HG03571 (cell line): ENCODE measurements at regions not wholly inside any gene's neighbourhood (a gene's known extent, or its start where the extent isn't known, plus 50 kb on each side); places are given as distances from the start of the nearest gene placed in this dataset.

ENCODE experiments used
- ATAC-seq: cut with Tn5 transposase; IDR thresholded peaks from one replicate; pipeline ENCODE4 v1.9.1; 2021; ENCODE audit not compliant: unreplicated experiment

DNA sequence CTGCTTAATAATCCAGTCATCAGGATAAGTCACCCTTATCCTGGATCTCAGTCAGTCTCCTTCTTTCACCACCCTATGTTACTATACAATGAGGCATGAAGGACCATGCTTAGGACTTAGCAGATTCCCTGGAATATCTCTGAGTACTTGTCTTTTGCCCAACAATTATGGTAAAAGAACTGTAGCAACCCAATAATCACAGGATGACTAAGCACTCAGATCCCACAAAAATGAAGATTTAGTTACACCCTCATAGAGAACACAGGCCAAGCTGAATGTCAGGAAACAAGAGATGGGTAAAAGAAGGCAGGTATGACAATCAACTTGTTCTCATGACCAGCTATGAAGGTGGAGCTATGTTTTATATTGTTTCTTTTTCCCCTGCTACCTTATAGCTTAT lies 91.4 kb downstream of the EDN1 start:
- ATAC-seq, result no peak

DNA sequence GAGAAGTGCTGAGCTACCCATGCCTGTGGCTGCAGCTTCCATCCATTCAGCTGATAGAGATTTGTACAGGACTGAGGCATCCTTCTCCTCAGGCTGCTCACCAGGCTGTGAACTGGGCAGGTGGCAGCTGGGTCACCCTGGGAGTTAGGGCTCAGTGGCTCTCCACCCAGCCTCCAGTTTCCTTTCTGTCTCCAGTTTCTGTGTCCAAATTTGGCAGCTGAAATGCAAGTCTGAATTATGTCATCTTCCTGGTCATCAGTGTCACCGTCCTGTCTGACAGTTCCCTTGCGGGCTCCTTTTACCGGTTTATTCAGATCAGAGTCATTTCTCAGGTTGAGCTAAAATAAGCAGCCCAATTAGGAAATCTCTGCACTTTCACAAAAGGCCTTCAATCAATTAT lies 93.3 kb downstream of the EDN1 start:
- ATAC-seq, result peak; percentile 80

DNA sequence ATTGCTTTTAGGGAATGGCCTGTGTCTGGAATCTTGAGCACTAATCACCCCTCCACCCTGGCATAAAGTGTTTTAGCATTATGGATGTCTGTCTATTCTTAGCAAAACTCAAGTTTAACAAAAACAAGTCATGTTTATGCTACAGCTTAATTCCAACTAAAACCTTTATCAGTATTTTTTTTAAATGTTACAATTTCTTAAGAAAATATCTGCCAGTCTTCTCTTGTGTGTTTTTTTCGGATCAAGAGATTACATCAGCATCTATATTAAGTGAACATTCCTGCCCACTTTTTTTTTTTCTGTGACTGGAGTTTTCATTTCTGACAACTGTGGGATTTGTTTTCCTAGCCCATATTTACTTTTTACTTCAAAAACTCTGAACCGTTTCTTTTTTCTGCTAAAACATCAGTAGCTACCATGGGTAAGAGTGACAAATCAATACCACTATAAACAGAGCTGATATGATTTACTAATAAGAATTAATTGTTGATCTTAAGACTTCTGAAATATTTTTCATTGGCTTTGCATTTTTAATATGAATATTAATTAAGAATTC lies 94.3 kb downstream of the EDN1 start:
- no peak for ATAC-seq

DNA sequence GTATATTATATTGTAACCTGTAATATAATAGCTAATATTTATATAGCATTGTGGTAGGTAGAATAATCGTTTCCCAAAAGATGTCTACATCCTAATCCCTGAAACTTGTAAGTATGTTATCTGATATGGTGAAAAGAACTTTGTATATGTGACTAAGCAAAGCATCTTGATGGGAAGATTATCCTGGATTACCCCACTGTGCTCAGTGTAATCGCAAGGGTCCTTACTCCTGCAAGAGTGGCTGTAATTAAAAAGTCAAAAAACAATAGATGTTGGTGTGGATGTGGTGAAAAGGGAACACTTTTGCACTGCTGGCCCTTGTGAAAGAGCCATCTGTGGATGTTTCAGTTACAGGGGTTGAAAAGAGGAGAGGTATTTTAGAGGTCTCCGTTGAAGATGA lies 95.2 kb downstream of the EDN1 start:
- no peak for ATAC-seq

DNA sequence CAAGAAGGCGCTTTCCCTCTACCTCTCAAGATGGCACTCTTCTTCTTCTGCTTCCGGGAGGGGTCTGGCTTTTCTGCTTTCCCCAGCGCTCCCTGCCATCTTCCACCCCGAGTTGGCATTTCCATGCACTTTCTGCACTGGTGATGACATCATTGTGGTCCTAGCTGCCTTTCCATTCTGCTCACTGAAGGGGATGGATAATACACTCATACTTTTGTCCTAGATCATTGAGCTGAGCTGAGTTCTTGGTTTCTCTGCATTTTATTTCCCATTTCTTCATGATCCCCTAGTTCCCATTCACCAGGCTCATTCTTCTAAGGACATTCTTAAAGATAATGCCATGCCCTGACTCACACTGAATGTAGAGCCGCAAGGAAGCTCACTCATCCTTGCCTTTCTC lies 96.7 kb downstream of the EDN1 start:
- ATAC-seq, result no peak

DNA sequence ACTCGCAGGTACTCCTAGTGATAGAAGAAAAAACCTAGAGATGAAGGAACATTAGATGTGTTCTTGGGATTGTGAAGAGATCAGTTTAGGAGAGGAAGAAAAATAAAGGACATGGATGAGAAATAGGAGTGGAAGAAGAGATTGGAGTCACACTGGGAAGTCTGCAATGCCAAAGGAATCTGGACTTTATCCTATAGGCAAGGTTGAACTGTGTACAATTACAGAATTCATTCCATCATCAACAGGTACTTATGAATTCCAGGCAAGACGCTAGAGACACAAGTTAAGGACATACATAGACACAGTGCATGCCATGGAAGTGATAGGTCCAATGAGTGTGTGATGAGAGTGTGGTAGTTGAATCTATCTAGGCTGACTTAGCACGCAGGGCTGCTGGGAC lies 101.3 kb downstream of the EDN1 start:
- no peak for ATAC-seq

DNA sequence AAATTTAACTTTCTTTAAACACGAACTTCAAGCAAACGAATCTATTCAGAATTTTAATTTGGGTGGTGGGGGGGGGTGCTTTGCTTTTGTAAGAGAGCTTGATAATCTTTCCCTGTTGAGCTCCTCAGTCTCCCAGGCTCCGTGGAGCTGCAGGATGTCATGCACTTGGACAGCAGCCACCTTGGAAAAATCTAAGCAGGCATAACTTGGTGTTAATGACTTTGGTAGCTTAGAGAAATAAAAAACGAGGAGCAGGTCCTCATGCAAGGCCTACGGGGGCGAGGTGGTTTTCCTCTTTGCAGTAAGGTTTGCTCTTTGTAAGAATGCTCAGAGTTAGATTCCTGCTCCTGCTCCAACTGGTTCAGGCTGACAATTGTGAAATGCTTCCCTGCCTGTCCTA lies 102.3 kb downstream of the EDN1 start:
- no peak for ATAC-seq

DNA sequence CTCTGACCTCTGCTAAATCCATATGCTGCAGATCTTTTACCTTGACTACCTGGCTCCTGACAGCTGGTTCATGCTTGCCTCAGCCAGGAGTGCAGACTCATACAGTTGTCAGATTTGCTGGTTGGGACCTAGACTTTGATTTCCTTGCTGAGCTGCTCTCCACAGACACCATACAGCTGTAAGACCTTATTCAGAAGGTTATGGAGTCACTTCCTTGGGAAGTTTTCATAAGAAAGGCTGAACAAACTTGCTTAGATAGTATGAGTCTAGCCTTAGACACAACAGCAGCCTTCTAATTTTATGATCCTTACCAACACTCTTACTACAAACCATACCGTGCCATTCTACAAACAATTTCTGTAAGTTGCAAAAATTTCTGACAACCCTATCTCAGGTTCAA lies 102.9 kb downstream of the EDN1 start:
- ATAC-seq, result no peak

DNA sequence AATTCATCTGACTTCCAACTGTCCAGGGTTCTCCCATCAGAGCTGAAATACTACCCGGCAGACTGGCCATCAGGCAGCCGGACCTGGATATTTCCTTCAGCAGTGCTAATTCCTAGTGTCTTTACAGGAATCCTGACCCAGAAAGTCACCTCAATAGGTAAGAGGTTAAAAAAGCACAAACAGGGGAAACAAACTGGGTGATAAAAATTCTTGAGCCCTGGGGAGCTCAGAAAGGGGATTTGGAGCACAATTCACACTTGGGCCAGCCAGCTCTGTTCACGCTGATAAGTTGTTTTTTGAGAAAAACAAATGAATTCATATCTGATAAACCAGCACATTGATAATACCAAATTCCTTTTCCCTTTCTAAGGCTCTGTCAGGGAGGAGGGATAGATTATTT lies 104.0 kb downstream of the EDN1 start:
- ATAC-seq, result no peak

DNA sequence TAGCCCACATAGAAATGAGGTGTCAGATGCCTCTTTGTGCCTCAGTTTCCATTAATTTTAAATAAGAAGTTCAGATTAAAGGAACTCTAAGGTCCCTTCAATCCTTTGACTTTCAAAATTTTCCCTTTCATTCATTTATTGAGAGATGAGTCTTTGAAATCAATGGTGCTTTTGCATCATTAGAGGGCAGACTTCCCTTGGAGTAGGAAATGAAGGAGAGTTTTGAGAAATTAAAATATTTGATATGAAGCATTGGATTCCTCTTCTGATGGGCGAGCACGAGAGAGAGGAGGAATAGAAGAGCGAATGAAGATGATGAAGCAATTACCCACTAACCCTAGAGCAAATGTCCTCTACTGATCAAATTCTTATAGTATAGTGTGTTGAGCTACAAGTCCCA lies 105.7 kb downstream of the EDN1 start:
- no peak for ATAC-seq

DNA sequence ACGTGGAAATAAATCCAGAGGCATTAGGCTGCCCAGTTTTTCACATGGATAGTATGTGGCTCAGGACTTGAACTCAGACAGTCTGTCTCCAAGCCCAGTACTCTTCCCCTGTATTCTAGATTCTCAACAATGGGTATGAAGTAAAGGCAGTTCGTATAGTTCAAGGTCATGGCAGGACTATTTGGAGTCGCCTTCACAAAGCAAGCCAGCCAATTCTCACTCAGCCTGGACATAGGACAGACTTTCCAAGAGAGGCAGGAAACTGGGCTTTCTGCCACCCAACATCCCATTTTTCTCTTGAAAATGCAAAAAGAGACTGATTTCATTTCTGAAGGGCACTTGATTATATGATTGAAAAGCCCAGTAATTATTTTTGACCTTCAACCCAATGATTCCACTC lies 111.0 kb downstream of the EDN1 start:
- ATAC-seq, result no peak

DNA sequence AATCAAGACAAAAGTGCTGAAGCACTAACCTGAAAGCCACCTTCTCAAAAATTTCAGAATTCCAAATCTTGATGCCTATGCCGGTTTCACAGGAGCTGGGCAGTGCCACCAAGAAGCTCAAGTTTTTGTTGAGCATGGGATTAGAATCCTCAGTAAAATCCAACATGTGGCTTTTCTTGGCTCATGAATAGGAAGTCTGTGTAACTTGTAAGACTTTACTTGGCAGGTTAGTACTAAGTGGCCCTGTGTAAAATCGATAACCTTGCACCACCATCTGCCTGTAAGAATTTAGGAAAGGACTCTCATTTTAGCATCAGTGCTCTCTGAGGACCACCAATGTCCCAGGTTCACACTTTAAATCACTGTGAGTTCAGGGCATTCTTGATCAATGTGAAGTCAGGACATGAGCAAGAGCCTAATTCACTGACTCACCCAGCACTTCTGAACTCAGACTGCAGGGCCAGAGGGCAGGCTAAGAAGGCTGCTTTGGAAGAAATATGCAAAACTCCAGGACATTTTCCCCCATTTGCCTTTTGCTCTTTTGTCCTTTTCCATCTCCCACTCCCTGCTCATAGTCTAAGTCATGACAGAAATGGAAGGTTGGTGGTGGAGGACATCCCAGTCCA lies 113.2 kb downstream of the EDN1 start:
- ATAC-seq, result no peak

DNA sequence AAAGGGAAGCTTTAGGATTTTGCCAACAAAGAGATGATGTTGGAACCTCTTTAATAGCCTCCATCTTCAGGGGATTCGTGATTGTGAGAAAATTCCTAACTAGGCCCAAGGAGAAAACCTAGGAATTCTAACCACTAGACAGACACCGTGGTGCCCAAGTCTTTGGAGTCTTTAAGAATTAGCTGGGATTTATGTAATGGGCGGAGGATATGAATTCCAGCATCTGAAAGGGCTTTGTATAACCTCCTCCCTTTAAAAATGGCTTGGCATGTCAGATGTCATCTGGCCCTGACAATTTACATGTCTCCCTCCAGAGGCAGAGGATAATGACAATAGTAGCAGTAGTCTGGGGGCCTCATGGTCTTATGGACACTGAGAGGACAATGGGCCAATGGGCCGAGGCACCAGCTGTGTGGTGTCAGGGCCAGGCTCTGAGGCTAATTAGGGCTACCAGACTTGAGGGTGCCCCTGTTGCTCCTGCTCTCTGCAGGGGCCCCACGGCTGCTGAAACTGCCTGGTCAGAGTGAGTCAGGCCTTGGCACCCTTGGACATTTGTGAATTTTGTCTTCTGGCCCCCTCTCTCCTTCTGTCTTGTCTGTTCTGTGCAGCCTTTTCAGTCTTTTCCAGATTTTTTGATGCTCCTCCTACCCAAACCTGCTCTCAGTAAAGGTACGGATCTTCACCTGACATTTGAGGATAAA lies 113.9 kb downstream of the EDN1 start:
- ATAC-seq, result no peak

DNA sequence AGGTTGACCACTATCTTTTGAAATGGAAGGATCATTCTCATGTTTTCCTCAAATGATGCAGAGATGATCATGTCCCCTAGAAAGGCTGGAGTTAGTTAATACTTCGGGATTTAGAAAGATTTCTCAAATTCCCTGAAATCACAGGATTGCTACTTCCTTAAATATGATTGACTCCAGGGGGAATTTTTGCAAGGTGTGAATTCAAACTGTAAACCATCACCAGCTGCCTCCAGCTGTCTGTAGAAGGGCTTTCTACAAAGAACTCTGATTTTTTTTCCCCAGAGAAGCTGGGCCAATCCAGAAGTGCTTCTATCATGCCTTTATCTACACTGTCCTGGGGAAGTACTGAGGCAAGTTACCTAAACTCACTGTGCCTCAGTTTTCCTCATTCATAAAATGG lies 114.5 kb downstream of the EDN1 start:
- no peak for ATAC-seq

DNA sequence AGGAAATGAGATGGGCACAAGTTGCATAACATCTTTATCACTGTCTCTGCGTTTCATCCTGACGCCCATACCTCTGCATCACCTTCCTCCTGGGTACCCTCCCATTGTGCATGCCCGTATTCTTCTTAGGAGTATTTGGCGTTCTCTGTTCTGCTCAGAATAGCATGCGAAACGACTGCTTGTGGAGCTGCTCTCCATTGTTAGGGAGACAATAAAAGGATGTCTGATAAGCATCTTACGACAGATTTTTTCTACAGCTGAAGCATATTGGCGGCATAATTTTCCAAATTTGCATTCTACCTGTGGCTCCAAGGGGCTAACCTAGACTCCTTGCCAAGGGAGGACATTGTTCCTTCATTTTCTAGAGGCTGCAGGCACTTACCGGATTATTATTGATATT lies 118.6 kb downstream of the EDN1 start:
- ATAC-seq, result no peak

DNA sequence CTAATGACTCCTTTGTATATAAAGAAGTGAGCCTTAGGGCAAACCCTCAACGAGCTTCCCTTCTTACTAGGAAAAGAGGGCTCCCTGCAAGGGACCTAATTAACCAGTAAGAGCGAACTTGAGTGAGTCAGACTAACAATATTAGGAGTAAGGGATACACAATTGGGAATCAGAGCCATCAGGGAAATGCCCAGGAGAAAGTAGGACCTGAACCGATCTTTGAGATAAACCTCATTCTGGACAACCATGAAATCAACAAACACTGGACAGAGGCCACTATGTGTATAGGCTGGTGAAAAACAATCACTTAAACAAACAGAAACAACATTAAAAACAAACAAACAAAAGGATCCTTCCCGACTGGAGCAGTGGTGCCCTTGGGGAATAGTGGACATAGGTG lies 120.8 kb downstream of the EDN1 start:
- ATAC-seq, result no peak

DNA sequence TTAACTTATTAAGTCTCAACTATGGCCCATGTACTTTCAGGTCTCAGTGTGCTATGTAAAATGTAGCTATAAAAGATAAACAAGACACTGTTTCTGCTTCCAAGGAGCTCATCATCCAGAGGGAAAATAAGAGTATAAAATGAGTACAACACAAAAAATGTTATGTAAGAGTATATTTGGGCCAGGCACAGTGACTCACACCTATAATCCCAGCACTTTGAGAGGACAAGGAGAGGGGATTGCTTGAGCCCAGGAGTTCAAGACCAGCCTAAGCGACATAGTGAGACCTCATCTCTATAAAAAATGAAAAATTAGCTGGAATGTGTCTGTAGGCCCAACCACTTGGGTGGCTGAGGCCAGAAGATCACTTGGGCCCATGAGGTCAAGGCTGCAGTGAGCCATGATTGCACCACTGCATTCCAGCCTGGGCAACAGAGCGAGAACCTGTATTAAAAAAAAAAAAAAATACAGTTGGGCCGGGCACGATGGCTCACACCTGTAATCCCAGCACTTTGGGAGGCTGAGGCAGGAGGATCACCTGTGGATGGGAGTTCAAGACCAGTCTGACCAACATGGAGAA lies 124.0 kb downstream of the EDN1 start:
- ATAC-seq, result no peak

DNA sequence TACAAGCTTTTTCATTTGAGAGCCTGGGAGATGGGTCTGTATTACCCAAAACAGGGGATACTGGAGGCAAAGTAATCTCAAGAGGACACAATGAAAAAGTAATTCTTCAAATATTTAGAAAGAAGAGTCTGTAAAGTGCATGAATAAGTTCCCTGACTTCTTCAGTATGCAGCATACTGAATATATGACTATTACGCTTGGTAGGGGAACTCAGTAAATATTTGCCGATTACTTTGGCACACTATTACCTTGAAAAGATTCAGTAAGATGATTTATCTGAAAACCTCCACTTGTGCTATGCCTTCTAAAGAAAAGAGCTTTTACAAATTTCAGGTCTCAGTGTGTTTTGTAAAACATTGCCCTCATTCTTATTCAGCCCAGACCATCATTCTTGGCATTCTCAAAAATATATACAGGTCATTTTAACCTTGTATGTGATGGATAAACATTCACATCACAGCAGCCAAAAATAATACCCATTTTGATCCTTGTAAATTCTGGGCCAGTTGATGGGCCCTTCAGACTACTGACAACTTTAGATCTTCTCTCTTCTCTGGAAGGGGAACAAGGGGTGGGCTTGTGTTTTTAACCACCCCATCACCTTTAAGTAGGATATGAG lies 125.9 kb downstream of the EDN1 start:
- ATAC-seq, result no peak

DNA sequence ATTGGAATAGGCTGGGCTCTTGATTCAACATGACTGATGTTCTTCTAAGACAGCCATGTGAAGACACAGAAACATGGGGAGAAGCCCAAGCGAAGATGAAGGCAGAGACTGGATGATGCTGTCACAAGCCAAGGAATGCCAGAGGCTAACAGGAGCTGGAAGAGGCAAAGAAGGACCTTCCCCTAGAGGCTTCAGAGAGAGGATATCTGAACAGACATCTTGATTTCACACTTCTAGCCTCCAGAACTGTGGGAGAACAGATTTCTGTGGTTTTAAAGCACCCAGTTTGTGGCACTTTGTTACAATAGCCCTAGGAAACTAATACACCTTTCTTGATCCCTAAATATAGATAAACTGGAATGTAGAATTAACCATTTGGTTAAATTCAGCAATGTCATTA lies 127.0 kb downstream of the EDN1 start:
- no peak for ATAC-seq

DNA sequence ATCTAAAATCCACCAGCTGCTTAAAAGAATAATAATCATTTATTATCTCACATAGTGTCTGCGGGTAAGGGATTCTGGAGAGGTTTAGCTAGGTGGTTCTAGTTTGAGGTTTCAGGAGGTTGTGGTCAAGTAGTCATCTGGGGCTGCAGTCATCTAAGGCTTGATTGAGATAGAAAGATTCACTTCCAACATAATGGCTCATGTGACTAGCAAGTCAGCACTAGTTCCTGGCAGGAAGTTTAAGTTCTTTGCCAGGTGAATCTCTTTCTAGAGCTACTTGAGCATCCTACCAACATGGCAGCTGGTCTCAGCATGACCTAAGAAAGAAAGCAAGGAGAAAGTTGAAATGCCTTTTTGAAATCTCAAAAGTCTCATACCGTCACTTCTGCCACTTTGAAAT lies 128.8 kb downstream of the EDN1 start:
- ATAC-seq, result no peak

DNA sequence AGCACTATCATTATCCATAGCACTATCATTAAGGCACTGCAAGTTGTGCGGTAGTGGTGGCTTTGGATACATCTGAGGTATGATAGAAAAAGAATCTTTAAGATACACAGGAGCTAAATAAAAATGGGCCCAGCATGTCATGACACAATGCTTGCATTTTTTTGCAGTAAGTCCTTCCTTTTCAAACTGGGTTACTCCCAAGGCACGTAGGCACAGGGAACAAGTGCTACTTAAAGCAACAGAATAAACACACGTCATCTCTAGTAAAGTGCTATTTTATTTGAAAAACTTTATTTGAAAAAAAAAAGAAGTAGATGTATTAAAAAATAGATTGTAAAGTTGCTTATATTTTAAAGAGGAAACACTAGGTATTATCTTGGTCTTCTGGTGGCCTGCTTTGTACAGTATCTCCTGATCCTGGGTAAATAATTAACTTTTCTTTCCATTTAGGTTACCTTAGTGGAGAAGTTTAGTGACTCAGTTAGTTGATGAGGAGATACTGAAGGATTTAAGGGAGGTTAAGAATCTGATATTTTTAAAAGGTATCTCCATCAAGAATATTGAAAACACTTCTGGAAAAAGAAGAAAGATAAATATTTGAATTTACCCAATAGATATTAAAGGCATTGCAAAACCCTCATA lies 129.6 kb downstream of the EDN1 start:
- no peak for ATAC-seq

DNA sequence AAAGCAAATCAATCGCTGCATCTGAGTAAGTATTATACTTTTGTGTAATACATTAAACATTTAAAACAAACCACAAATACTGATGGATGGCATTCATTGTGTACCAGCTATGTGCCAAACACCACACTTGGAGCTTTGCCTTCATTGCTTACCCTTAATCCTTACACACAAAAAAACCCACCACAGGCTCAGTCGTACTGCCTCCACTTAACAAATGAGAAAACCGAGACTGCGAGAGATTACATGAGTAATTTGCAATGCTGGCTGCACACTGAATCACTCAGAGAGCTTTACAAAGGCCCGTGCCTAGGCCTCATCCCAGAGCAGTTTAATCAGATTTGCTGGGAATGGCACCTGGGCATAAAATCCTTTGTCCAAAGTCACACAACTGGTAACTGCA lies 130.5 kb downstream of the EDN1 start:
- no peak for ATAC-seq
